Myocyte (in vitro differentiated cells): ENCODE measurements at regions not wholly inside any gene's neighbourhood (a gene's known extent, or its start where the extent isn't known, plus 50 kb on each side); places are given as distances from the start of the nearest gene placed in this dataset.
A peak's percentile ranks its signal among the peaks of the same experiment; 100 is the strongest.

Experiments
- DNase-seq: peaks from one replicate; pipeline ENCODE4 v3.0.0-alpha.2; 2012; ENCODE audit warnings: low read depth

- DNase-seq = no peak
Measured at GRCh38 chr18:45119876-45120275, 439.2 kb downstream of the SETBP1 start.

- peak; percentile 5 for DNase-seq
Measured at GRCh38 chr18:45121146-45121545, 440.5 kb downstream of the SETBP1 start.

GRCh38 chr18:45122506-45122905 lies 441.8 kb downstream of the SETBP1 start:
- DNase-seq = peak; percentile 13

- peak; percentile 35 for DNase-seq
Measured at GRCh38 chr18:45127405-45127804, 446.7 kb downstream of the SETBP1 start.

- no peak for DNase-seq
Measured at GRCh38 chr18:45133276-45133675, 452.6 kb downstream of the SETBP1 start.

GRCh38 chr18:45136381-45137086 lies 455.8 kb downstream of the SETBP1 start:
- no peak for DNase-seq

- no peak for DNase-seq
Measured at GRCh38 chr18:45137087-45137419, 456.4 kb downstream of the SETBP1 start.

GRCh38 chr18:45139478-45139877 lies 458.8 kb downstream of the SETBP1 start:
- DNase-seq = peak; percentile 15

GRCh38 chr18:45142868-45143267 lies 462.2 kb downstream of the SETBP1 start:
- DNase-seq = no peak

- peak; percentile 16 for DNase-seq
Measured at GRCh38 chr18:45149712-45150111, 465.6 kb upstream of the SLC14A2 start.

- no peak for DNase-seq
Measured at GRCh38 chr18:45151645-45152044, 463.6 kb upstream of the SLC14A2 start.

- DNase-seq = no peak
Measured at GRCh38 chr18:45155526-45155925, 459.8 kb upstream of the SLC14A2 start.

- peak; percentile 15 for DNase-seq
Measured at GRCh38 chr18:45156946-45157345, 458.3 kb upstream of the SLC14A2 start.

- no peak for DNase-seq
Measured at GRCh38 chr18:45157576-45157975, 457.7 kb upstream of the SLC14A2 start.

- DNase-seq = no peak
Measured at GRCh38 chr18:45161850-45162249, 453.4 kb upstream of the SLC14A2 start.

- DNase-seq = no peak
Measured at GRCh38 chr18:45163871-45164270, 451.4 kb upstream of the SLC14A2 start.

GRCh38 chr18:45164551-45164950 lies 450.7 kb upstream of the SLC14A2 start:
- DNase-seq = peak; percentile 10

- DNase-seq = no peak
Measured at GRCh38 chr18:45165176-45165713, 450.0 kb upstream of the SLC14A2 start.

- DNase-seq = no peak
Measured at GRCh38 chr18:45165871-45166270, 449.4 kb upstream of the SLC14A2 start.

GRCh38 chr18:45166341-45166835 lies 448.9 kb upstream of the SLC14A2 start:
- peak; percentile 79 for DNase-seq

- peak; percentile 87 for DNase-seq
Measured at GRCh38 chr18:45166836-45167551, 448.3 kb upstream of the SLC14A2 start.

GRCh38 chr18:45167631-45168280 lies 447.5 kb upstream of the SLC14A2 start:
- DNase-seq = no peak
